ENCODE measurements at regions not wholly inside any gene's neighbourhood (a gene's known extent, or its start where the extent isn't known, plus 50 kb on each side); places are given as distances from the start of the nearest gene placed in this dataset.

DNA sequence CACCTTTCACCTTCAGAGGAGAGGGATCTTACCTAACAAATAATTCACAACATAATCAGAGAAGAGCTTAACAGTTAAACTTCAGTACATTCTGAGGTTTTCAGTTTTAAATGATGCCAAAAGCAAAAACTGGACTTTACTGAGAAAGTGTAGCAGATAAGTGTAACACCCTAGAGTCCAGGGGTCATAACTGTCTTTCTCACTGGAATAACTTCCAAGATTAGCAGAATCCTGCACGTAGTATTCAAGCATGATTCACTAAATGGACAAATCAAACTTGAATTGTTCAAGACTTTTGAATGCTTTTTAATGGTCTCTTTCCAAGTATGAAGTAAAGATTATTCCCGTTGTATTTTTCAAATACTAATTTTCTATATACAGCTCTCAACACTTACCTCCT, 180.1 kb upstream of the NREP start:
- Histone ChIP-seq H3K27me3 (ENCODE audit: control insufficient read depth, insufficient read depth, low read length, poor library complexity, severe bottlenecking) (no peaks in the 10 kb centered on the region), H3K9ac (ENCODE audit: extremely low read depth, low read length, poor library complexity, severe bottlenecking) (no peak overlapping the region), H3K4me3 (ENCODE audit: low read length) (peak overlapping the region; percentile 12), H3K9me3 (ENCODE audit: control insufficient read depth, low read length) (no peaks in the 10 kb centered on the region), H3K36me3 (ENCODE audit: control insufficient read depth, insufficient read depth, low read length) (no peaks in the 10 kb centered on the region), H3K27ac (ENCODE audit: low read depth, low read length) (no peak overlapping the region), H3K4me1 (ENCODE audit: control insufficient read depth, insufficient read depth, low read length) (peaks cover 20% of the 10 kb centered on the region)
- TF ChIP-seq, protein P1, sequence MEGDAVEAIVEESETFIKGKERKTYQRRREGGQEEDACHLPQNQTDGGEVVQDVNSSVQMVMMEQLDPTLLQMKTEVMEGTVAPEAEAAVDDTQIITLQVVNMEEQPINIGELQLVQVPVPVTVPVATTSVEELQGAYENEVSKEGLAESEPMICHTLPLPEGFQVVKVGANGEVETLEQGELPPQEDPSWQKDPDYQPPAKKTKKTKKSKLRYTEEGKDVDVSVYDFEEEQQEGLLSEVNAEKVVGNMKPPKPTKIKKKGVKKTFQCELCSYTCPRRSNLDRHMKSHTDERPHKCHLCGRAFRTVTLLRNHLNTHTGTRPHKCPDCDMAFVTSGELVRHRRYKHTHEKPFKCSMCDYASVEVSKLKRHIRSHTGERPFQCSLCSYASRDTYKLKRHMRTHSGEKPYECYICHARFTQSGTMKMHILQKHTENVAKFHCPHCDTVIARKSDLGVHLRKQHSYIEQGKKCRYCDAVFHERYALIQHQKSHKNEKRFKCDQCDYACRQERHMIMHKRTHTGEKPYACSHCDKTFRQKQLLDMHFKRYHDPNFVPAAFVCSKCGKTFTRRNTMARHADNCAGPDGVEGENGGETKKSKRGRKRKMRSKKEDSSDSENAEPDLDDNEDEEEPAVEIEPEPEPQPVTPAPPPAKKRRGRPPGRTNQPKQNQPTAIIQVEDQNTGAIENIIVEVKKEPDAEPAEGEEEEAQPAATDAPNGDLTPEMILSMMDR (conservative IDR thresholded peaks at IDR 0.05) = no peak
- no peak for DNase-seq
- H3K9me3 Mint-ChIP-seq = no peaks in the 10 kb centered on the region
- no peak overlapping the region for H3K4me3 Mint-ChIP-seq
- 83 to 91% methylated on average over 1 to 2 of the region's 2 CpGs for WGBS, 2 experiments (ENCODE audit: insufficient coverage in 1 of 2, insufficient read length in 1 of 2)
- no peak overlapping the region for H3K27ac Mint-ChIP-seq
- no peaks in the 10 kb centered on the region for H3K27me3 Mint-ChIP-seq (ENCODE audit: insufficient read depth)
- H3K36me3 Mint-ChIP-seq (ENCODE audit: low read depth) = no peaks in the 10 kb centered on the region
- peaks cover 27% of the 10 kb centered on the region for H3K4me1 Mint-ChIP-seq

DNA sequence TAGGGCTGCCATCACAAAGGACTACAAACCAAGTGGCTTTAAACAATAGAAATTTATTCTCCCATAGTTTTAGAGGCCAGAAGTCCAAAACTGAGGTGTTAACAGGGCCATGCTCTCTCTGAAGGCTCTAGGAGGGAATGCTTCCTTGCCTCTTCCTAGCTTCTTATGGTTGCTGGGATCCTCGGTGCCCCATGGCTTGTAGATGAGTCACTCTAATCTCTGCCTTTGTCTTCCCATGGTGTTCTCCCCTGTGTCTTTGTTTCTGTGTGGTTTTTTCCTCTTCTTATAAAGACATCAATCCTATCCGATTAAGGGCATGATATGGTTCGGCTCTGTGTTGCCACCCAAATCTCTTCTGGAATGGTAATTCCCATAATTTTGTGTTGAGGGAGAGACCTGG, 178.8 kb upstream of the NREP start:
- no peaks in the 10 kb centered on the region for H3K27me3 Mint-ChIP-seq (ENCODE audit: insufficient read depth)
- no peaks in the 10 kb centered on the region for H3K9me3 Mint-ChIP-seq
- no peak overlapping the region for H3K4me3 Mint-ChIP-seq
- Histone ChIP-seq H3K4me1 (ENCODE audit: control insufficient read depth, insufficient read depth, low read length) (peaks cover 20% of the 10 kb centered on the region), H3K27ac (ENCODE audit: low read depth, low read length) (no peak overlapping the region), H3K4me3 (ENCODE audit: low read length) (no peak overlapping the region), H3K9me3 (ENCODE audit: control insufficient read depth, low read length) (no peaks in the 10 kb centered on the region), H3K27me3 (ENCODE audit: control insufficient read depth, insufficient read depth, low read length, poor library complexity, severe bottlenecking) (no peaks in the 10 kb centered on the region), H3K36me3 (ENCODE audit: control insufficient read depth, insufficient read depth, low read length) (no peaks in the 10 kb centered on the region), H3K9ac (ENCODE audit: extremely low read depth, low read length, poor library complexity, severe bottlenecking) (no peak overlapping the region)
- 62% methylated on average over 3 of the region's 3 CpGs; no CpG with 5 or more reads in 1 of the 2 experiments for WGBS, 2 experiments (ENCODE audit: insufficient coverage in 1 of 2, insufficient read length in 1 of 2)
- no peaks in the 10 kb centered on the region for H3K36me3 Mint-ChIP-seq (ENCODE audit: low read depth)
- peak; percentile 65 for DNase-seq
- H3K27ac Mint-ChIP-seq = peak overlapping the region; percentile 71
- H3K4me1 Mint-ChIP-seq = peaks cover 27% of the 10 kb centered on the region
- TF ChIP-seq, protein P1 (conservative IDR thresholded peaks at IDR 0.05) = no peak

DNA sequence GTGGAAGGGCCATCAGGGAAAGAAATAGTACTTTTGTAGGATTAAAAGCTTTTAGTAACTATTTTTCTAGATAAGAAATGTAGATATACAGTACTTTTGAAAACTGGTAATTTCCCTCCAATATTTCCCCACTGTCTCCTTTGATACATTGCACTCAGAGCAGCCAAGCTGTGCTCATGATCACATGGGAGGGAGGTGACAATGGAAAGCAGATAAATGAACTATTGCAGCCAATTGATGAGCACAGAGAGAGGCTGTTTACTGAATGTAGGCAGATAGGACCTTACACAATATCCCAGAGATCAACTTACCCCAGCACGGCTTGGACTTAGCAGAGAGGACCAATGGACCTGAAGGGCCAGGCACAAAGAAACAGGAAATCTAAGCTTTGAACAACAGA, 178.0 kb upstream of the NREP start:
- Histone ChIP-seq H3K4me1 (ENCODE audit: control insufficient read depth, insufficient read depth, low read length) (peaks cover 20% of the 10 kb centered on the region), H3K9me3 (ENCODE audit: control insufficient read depth, low read length) (no peaks in the 10 kb centered on the region), H3K27me3 (ENCODE audit: control insufficient read depth, insufficient read depth, low read length, poor library complexity, severe bottlenecking) (no peaks in the 10 kb centered on the region), H3K9ac (ENCODE audit: extremely low read depth, low read length, poor library complexity, severe bottlenecking) (peak overlapping the region; percentile 2), H3K27ac (ENCODE audit: low read depth, low read length) (no peak overlapping the region), H3K4me3 (ENCODE audit: low read length) (peak overlapping the region; percentile 57), H3K36me3 (ENCODE audit: control insufficient read depth, insufficient read depth, low read length) (no peaks in the 10 kb centered on the region)
- no peaks in the 10 kb centered on the region for H3K36me3 Mint-ChIP-seq (ENCODE audit: low read depth)
- WGBS, 2 experiments (ENCODE audit: insufficient coverage in 1 of 2, insufficient read length in 1 of 2) = 65% methylated on average over 1 of the region's 1 CpG; no CpG with 5 or more reads in 1 of the 2 experiments
- peak overlapping the region; percentile 20 for H3K4me3 Mint-ChIP-seq
- H3K4me1 Mint-ChIP-seq = peaks cover 27% of the 10 kb centered on the region
- TF ChIP-seq, protein P1 (conservative IDR thresholded peaks at IDR 0.05) = no peak
- H3K27ac Mint-ChIP-seq = peak overlapping the region; percentile 62
- DNase-seq = no peak
- H3K9me3 Mint-ChIP-seq = no peaks in the 10 kb centered on the region
- no peaks in the 10 kb centered on the region for H3K27me3 Mint-ChIP-seq (ENCODE audit: insufficient read depth)
